Ishikawa (cell line): ENCODE measurements at regions not wholly inside any gene's neighbourhood (a gene's known extent, or its start where the extent isn't known, plus 50 kb on each side); places are given as distances from the start of the nearest gene placed in this dataset.

Source experiments
- EP300 ChIP-seq: IDR thresholded peaks from 2 replicates; pipeline ENCODE4 v1.6.1; 2012; ENCODE audit warnings: borderline replicate concordance
- TCF12 ChIP-seq: IDR thresholded peaks from 2 replicates; pipeline ENCODE4 v1.6.1; 2012; ENCODE audit warnings: low read depth

DNA sequence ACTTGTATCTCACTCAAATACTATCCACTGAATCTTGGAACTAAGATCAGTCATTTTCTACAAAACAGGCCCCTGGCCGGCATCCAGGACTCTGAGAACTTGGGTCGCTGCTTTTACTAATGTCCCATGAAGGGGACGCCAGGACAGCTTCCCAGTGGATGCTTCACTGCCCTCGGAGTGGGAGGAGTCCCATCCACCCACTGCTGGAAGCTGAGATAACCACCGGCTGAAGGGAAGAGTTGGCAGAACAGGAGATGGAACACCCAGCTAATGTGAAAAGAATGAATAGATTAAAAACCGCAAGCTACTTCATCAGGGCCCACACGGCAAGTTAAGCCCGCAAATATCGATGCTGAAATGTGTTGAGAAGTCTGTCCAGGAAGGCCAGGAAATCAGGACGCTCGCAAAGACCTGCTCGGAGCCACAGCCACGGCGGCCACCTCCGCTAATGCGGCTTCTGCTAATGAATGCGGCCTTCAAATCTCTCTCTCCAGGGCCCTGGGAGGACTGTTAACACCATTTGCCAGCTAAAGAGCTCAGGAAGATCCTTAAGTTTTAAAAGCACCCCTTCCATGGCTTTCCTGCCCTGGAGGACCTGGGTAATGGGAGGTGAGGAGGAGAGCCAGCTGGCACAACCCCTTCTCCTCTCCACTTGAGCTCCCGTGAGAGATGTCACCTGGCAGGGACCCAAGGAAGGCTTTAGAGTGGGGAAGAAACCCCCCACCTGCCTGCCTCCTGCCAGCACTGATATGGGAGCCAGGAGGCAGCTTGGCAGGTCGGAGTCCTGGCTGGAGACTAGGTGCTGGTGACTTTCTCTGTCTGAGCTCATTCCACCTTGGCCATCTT lies 226.6 kb upstream of the RPL38 start:
- TF ChIP-seq EP300 (no peak), TCF12 (no peak)
